ENCODE measurements at regions not wholly inside any gene's neighbourhood (a gene's known extent, or its start where the extent isn't known, plus 50 kb on each side); places are given as distances from the start of the nearest gene placed in this dataset.
A peak's percentile ranks its signal among the peaks of the same experiment; 100 is the strongest.

DNA sequence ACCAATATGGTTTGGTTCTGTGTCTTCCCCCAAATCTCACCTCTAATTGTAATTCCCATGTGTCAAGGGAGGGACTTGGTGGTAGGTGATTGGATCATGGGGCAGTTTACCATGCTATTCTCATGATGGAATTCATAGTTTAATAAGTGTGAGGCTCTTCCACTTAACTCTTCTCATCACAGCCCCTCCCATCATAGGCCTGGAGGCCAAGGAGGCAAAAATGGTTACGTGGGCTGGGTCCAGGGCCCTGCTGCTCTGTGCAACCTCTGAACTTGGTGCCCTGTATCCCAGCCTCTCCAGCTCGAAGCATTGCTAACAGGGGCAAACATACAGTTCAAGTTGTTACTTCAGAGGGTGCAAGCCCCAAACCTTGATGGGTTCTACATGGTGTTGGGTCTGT, 232.7 kb downstream of the ADGRG6 start:
- H3K4me3 ChIP-seq (ENCODE audit: low read depth, low read length) = no peak overlapping the region
- H3K36me3 ChIP-seq (ENCODE audit: insufficient read depth, low read length) = no peaks in the 10 kb centered on the region
- H2AFZ ChIP-seq (ENCODE audit: low read length, unreplicated experiment) = no peak overlapping the region
- H3K27ac ChIP-seq (ENCODE audit: low read depth, low read length) = no peak overlapping the region
- H3K4me1 ChIP-seq (ENCODE audit: control insufficient read depth, insufficient read depth, low read length, unreplicated experiment) = no peaks in the 10 kb centered on the region
- no peaks in the 10 kb centered on the region for H3K79me2 ChIP-seq (ENCODE audit: control insufficient read depth, insufficient read depth, low read length, unreplicated experiment)
- no peaks in the 10 kb centered on the region for H3K27me3 ChIP-seq (ENCODE audit: insufficient read depth, low read length)

DNA sequence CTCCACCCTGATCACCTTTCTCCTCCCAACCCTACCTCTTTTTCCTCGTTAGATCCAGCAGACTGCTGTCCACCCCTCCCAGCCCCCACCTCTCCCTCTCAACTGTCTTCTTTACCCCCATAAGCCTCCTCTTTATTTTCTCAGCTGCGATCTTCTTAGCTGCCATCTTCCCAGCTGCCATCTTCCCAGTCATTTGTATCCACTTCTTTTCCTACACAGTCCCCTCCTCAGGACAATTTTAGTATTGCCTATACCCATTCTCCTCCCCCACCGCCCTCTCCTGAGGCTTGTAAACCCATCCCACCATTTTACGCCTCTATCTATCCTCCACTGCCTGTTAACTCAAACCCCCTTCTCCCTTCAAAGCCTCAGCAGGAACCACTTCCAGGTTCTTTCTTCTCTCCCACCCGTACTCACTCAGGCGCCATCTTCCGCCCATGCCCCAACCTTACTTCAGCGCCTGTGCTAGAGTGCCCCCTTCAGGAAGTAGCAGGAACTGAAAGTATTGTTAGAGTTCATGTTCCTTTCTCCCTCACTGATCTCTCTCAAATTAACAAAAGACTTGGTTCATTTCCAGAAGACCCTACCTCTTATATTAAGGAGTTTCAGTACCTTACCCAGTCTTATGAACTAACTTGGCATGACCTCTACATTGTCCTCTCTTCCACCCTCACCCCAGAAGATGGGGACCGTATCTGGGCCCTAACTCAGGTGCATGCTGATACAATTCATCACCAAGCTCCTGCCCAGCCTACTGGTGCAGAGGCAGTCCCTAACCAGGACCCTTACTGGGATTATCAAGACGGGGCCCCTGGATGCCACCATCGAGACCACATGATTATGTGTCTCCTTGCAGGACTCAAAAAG, 236.0 kb downstream of the ADGRG6 start:
- Histone ChIP-seq H3K27ac (ENCODE audit: low read depth, low read length) (no peak overlapping the region), H3K36me3 (ENCODE audit: insufficient read depth, low read length) (no peaks in the 10 kb centered on the region), H3K4me1 (ENCODE audit: control insufficient read depth, insufficient read depth, low read length, unreplicated experiment) (peaks cover 7% of the 10 kb centered on the region), H2AFZ (ENCODE audit: low read length, unreplicated experiment) (peak overlapping the region; percentile 67), H3K79me2 (ENCODE audit: control insufficient read depth, insufficient read depth, low read length, unreplicated experiment) (no peaks in the 10 kb centered on the region), H3K27me3 (ENCODE audit: insufficient read depth, low read length) (no peaks in the 10 kb centered on the region), H3K4me3 (ENCODE audit: low read depth, low read length) (no peak overlapping the region)

DNA sequence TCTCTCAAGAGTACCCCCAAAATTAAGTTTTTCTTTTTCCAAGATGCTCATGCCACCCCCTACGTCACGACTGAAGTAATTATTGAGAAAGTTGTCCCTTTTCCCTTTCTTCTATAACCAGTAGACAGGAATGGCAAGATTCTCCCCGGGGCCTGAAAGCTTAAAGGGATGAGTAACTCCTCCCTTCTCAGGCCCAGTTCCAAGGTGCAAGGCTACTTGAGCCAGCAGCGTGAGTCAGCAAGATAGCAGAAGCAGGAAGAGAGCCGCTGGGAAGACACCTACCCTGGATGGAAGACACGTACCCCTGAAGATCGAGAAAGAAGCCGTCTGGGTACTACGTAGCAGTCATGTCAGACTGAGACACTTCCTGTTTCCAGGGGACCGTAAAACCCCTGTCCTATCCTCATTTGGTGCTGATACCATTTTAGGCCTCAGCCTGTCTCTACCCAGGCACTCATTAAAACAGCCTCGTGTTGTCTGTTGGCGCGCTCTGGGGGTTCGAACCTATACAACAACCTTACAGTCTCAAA, 241.0 kb downstream of the ADGRG6 start:
- peak overlapping the region; percentile 37; the same call in 1 of the 2 replicates for H3K27ac ChIP-seq (ENCODE audit: low read depth, low read length)
- no peaks in the 10 kb centered on the region for H3K79me2 ChIP-seq (ENCODE audit: control insufficient read depth, insufficient read depth, low read length, unreplicated experiment)
- H3K4me1 ChIP-seq (ENCODE audit: control insufficient read depth, insufficient read depth, low read length, unreplicated experiment) = peaks cover 11% of the 10 kb centered on the region
- H3K4me3 ChIP-seq (ENCODE audit: low read depth, low read length) = no peak overlapping the region
- no peaks in the 10 kb centered on the region for H3K36me3 ChIP-seq (ENCODE audit: insufficient read depth, low read length)
- no peaks in the 10 kb centered on the region for H3K27me3 ChIP-seq (ENCODE audit: insufficient read depth, low read length)
- H2AFZ ChIP-seq (ENCODE audit: low read length, unreplicated experiment) = peak overlapping the region; percentile 93

DNA sequence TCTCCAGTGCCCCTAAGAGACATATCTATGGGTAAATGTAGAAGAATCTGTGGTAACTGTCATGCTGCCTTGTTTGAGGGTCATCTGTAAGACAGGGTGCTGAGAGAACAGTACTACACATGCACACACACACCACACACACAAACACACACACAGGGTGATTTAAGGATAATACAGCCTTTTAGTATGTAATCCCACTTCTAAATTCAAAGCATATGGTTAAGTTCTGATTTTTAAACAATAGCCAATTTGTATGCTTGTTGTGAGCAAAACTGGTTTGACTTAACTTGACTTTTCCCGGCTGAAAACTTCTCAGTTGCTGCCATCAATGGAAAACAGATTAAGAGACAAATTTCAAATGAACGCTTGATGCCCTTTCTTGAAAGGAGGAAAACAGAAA, 241.8 kb downstream of the ADGRG6 start:
- H3K4me1 ChIP-seq (ENCODE audit: control insufficient read depth, insufficient read depth, low read length, unreplicated experiment) = peaks cover 11% of the 10 kb centered on the region
- H3K79me2 ChIP-seq (ENCODE audit: control insufficient read depth, insufficient read depth, low read length, unreplicated experiment) = no peaks in the 10 kb centered on the region
- peak overlapping the region; percentile 25 for H2AFZ ChIP-seq (ENCODE audit: low read length, unreplicated experiment)
- no peak overlapping the region for H3K4me3 ChIP-seq (ENCODE audit: low read depth, low read length)
- H3K27me3 ChIP-seq (ENCODE audit: insufficient read depth, low read length) = peaks cover 3% of the 10 kb centered on the region; the same call in 1 of the 2 replicates
- no peaks in the 10 kb centered on the region for H3K36me3 ChIP-seq (ENCODE audit: insufficient read depth, low read length)
- H3K27ac ChIP-seq (ENCODE audit: low read depth, low read length) = no peak overlapping the region

DNA sequence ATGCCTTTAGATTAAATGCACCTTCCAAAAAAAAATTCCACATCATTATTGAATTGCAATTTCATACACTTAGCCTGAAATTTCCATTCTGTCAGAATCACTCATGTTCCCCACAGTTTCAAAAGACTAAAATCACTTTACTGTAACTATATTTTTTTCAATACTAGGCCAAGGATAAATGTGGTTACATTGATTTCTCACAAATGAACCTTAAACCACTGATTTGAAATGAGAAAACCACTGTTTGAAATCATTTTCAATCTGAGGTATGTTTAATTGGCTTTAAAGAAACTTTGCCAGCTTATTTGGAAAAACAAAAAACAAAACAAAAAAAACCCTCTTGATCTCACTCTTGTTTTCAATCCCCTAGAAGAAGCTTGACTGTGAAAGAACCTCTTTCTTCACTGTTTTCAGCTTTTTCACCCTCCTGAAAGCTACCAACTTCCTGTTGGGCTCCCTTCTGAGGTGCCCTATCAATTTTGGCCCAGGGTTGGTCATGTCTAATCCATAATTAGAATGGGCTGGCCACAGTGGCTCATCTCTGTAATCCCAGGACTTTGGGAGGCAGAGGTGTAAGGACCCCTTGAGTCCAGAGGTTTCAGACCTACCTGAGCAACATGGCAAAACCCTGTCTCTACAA, 242.5 kb downstream of the ADGRG6 start:
- Histone ChIP-seq H2AFZ (ENCODE audit: low read length, unreplicated experiment) (no peak overlapping the region), H3K79me2 (ENCODE audit: control insufficient read depth, insufficient read depth, low read length, unreplicated experiment) (no peaks in the 10 kb centered on the region), H3K4me1 (ENCODE audit: control insufficient read depth, insufficient read depth, low read length, unreplicated experiment) (peaks cover 11% of the 10 kb centered on the region), H3K27ac (ENCODE audit: low read depth, low read length) (no peak overlapping the region), H3K27me3 (ENCODE audit: insufficient read depth, low read length) (peaks cover 3% of the 10 kb centered on the region; the same call in 1 of the 2 replicates), H3K4me3 (ENCODE audit: low read depth, low read length) (no peak overlapping the region), H3K36me3 (ENCODE audit: insufficient read depth, low read length) (no peaks in the 10 kb centered on the region)

DNA sequence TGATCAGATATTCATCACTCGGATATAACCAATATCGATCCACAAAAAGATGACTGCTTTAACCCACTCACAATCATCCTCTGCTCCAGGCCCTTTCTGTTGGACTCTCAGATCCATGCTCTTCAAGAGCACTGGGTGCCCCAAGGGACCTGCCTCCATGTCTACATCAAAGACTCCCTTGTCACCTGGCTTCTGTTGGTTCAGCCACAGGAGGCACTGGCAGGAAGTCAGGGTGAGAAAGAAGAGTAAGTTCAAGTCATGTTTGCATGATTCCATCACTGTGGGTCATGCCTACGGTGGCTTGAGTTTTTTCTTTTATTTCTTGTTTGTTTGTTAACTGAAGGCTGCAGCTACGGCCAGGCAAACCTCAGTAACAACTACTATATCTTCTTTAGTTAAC, 243.3 kb downstream of the ADGRG6 start:
- Histone ChIP-seq H3K79me2 (ENCODE audit: control insufficient read depth, insufficient read depth, low read length, unreplicated experiment) (no peaks in the 10 kb centered on the region), H3K36me3 (ENCODE audit: insufficient read depth, low read length) (no peaks in the 10 kb centered on the region)

DNA sequence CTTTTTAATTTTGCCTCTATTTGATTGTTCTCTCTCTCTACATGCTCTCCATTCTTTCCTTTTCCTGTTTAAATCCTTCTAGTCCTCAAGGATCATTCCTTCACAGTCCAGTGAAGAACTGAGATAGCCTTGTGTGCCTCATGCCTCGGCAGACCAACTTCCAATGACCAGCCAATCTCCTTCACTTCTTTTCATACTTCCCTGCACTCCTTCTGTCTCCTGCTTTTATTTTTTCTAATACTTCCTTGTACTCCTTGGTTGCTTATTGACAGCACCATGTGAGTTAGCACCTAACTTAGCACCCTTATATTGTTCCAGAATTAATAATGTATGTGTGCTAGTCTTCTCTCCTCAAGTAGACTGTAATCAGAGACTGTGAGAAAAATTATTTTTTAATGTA, 246.8 kb downstream of the ADGRG6 start:
- Histone ChIP-seq H3K36me3 (ENCODE audit: insufficient read depth, low read length) (no peaks in the 10 kb centered on the region), H3K27me3 (ENCODE audit: insufficient read depth, low read length) (peaks cover 3% of the 10 kb centered on the region; the same call in 1 of the 2 replicates), H3K27ac (ENCODE audit: low read depth, low read length) (no peak overlapping the region), H2AFZ (ENCODE audit: low read length, unreplicated experiment) (no peak overlapping the region), H3K4me3 (ENCODE audit: low read depth, low read length) (no peak overlapping the region), H3K79me2 (ENCODE audit: control insufficient read depth, insufficient read depth, low read length, unreplicated experiment) (no peaks in the 10 kb centered on the region), H3K4me1 (ENCODE audit: control insufficient read depth, insufficient read depth, low read length, unreplicated experiment) (peaks cover 5% of the 10 kb centered on the region)

More for the DNA sequence above, 243.3 kb downstream of the ADGRG6 start:
- H3K4me3 ChIP-seq (ENCODE audit: low read depth, low read length) = no peak overlapping the region
- H3K27ac ChIP-seq (ENCODE audit: low read depth, low read length) = no peak overlapping the region
- H2AFZ ChIP-seq (ENCODE audit: low read length, unreplicated experiment) = no peak overlapping the region
- H3K4me1 ChIP-seq (ENCODE audit: control insufficient read depth, insufficient read depth, low read length, unreplicated experiment) = peaks cover 11% of the 10 kb centered on the region
- peaks cover 3% of the 10 kb centered on the region; the same call in 1 of the 2 replicates for H3K27me3 ChIP-seq (ENCODE audit: insufficient read depth, low read length)

DNA sequence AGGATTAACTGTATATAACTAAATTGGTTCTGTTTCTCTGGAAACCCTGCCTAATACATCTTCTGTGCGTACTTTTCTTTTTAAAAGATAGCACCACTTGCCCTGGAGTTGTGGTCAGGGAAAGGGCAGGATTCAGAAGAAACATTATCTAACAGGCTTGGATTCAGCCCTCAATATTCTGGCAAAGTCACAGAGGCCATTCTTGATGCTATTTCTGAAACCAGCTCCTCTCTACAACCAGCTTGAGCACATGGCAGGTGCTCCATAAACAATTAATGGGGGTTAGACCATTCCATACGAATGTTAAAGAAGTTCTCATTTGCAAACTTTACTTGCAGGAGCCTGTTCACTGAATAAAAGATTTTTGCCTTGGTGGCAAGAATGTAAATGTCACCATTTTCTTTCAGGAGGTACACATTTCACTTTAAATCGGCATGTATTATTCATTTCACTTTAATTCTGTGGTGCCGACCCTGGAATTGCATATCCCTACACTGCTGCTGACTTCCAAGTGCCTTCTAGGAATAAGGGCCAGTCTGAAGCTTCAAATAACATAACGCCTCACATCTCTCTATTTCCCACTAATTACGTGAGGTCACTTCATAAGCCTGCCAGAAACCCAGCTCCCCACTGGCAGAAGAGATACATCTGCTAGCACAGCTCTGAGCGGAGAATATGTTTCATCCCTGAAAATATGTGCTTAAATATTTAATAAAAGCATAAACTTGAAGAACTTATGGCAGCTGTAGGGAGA, 248.7 kb downstream of the ADGRG6 start:
- Histone ChIP-seq H3K27me3 (ENCODE audit: insufficient read depth, low read length) (peaks cover 3% of the 10 kb centered on the region; the same call in 1 of the 2 replicates), H3K4me3 (ENCODE audit: low read depth, low read length) (no peak overlapping the region), H3K79me2 (ENCODE audit: control insufficient read depth, insufficient read depth, low read length, unreplicated experiment) (no peaks in the 10 kb centered on the region), H2AFZ (ENCODE audit: low read length, unreplicated experiment) (no peak overlapping the region), H3K27ac (ENCODE audit: low read depth, low read length) (no peak overlapping the region), H3K36me3 (ENCODE audit: insufficient read depth, low read length) (no peaks in the 10 kb centered on the region), H3K4me1 (ENCODE audit: control insufficient read depth, insufficient read depth, low read length, unreplicated experiment) (peaks cover 5% of the 10 kb centered on the region)

DNA sequence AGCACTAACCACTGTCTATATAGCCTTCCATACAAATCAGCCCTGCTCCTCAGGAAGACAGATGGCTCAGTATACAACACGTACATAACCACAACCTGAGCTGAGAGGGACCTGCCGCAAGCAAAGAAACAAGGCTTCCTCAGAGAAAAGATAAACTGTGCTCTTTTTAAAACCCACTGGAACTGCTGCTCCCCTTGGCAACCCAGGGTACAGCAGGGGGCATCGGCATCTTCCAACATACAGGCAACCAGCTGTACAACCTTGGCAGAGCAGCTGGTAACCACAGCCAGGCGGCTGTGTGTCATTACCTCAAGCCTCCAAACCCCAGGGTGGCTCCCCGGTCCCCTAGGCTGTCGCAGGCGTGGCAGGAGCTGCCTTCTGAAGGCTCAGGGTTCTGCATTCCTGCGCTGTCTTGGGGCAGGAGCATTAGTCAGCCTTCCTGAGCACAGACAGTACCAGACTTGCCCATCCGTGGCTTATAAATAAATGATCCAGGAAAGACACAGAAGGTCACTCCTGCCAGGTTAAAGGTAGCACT, 249.5 kb downstream of the ADGRG6 start:
- Histone ChIP-seq H3K4me1 (ENCODE audit: control insufficient read depth, insufficient read depth, low read length, unreplicated experiment) (peaks cover 5% of the 10 kb centered on the region), H2AFZ (ENCODE audit: low read length, unreplicated experiment) (no peak overlapping the region), H3K79me2 (ENCODE audit: control insufficient read depth, insufficient read depth, low read length, unreplicated experiment) (no peaks in the 10 kb centered on the region), H3K27ac (ENCODE audit: low read depth, low read length) (no peak overlapping the region), H3K27me3 (ENCODE audit: insufficient read depth, low read length) (peaks cover 3% of the 10 kb centered on the region; the same call in 1 of the 2 replicates), H3K36me3 (ENCODE audit: insufficient read depth, low read length) (no peaks in the 10 kb centered on the region), H3K4me3 (ENCODE audit: low read depth, low read length) (no peak overlapping the region)

DNA sequence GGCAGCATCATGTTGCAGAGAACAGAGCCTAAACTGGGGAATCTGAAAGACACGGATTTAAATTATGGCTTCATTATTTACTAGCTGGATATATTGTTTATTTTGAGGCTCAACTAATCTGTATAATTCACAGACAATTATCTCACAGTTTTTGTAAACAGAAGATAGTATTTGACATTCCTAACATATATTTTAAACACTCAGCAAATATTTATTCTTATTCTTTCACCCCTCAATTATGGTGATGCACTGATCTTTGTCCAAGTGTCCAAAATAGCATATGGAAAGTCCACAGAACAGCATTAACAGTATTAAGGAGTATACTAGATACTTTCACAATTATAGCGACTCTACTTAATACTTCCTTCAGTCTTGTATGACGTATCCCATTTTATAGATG, 257.0 kb downstream of the ADGRG6 start:
- H3K27me3 ChIP-seq (ENCODE audit: insufficient read depth, low read length) = peaks cover 6% of the 10 kb centered on the region
- no peaks in the 10 kb centered on the region for H3K4me1 ChIP-seq (ENCODE audit: control insufficient read depth, insufficient read depth, low read length, unreplicated experiment)
- H2AFZ ChIP-seq (ENCODE audit: low read length, unreplicated experiment) = no peak overlapping the region
- no peaks in the 10 kb centered on the region for H3K79me2 ChIP-seq (ENCODE audit: control insufficient read depth, insufficient read depth, low read length, unreplicated experiment)
- H3K4me3 ChIP-seq (ENCODE audit: low read depth, low read length) = no peak overlapping the region
- no peak overlapping the region for H3K27ac ChIP-seq (ENCODE audit: low read depth, low read length)
- H3K36me3 ChIP-seq (ENCODE audit: insufficient read depth, low read length) = no peaks in the 10 kb centered on the region
